Mesendoderm (in vitro differentiated cells): ENCODE measurements at regions not wholly inside any gene's neighbourhood (a gene's known extent, or its start where the extent isn't known, plus 50 kb on each side); places are given as distances from the start of the nearest gene placed in this dataset.

ENCODE experiments used
- DNase-seq: peaks from one replicate; pipeline ENCODE4 v3.0.0; 2013
- H2AK5ac ChIP-seq: 2 replicates; pipeline ENCODE4 v1.6.1; 2013; ENCODE audit warnings: low read length, inconsistent platforms
- H2BK120ac ChIP-seq: 2 replicates; pipeline ENCODE4 v1.6.1; 2013; ENCODE audit warnings: low read depth, mild to moderate bottlenecking, low read length, moderate library complexity, mixed read lengths
- H2BK15ac ChIP-seq: replicated peaks from 2 replicates; pipeline ENCODE4 v1.6.1; 2013; ENCODE audit warnings: low read depth, mild to moderate bottlenecking, moderate library complexity
- H2BK5ac ChIP-seq: 2 replicates; pipeline ENCODE4 v1.6.1; 2013; ENCODE audit warnings: low read length, inconsistent platforms
- H3K18ac ChIP-seq: 2 replicates; pipeline ENCODE4 v1.6.1; 2013; ENCODE audit warnings: mild to moderate bottlenecking, low read length, mixed read lengths
- H3K23ac ChIP-seq: one replicate; pipeline ENCODE4 v1.6.1; 2013; ENCODE audit warnings: low read length
- H3K27ac ChIP-seq: 2 replicates; pipeline ENCODE4 v1.5.1; 2013; ENCODE audit warnings: low read depth, mild to moderate bottlenecking, inconsistent platforms, low read length, moderate library complexity
- H3K27me3 ChIP-seq: 2 replicates; pipeline ENCODE4 v1.6.1; 2013; ENCODE audit warnings: low read length, control low read depth, mild to moderate bottlenecking, inconsistent platforms; ENCODE audit not compliant: insufficient read depth, poor library complexity
- H3K36me3 ChIP-seq: 2 replicates; pipeline ENCODE4 v1.6.1; 2013; ENCODE audit warnings: low read length, inconsistent platforms; ENCODE audit not compliant: control insufficient read depth, insufficient read depth
- H3K4ac ChIP-seq: one replicate; pipeline ENCODE4 v1.6.1; 2013; ENCODE audit warnings: low read depth, mild to moderate bottlenecking, low read length, moderate library complexity
- H3K4me1 ChIP-seq: 2 replicates; pipeline ENCODE4 v1.6.1; 2013; ENCODE audit warnings: low read depth, low read length, inconsistent platforms; ENCODE audit not compliant: control insufficient read depth
- H3K4me2 ChIP-seq: 2 replicates; pipeline ENCODE4 v1.6.1; 2013; ENCODE audit warnings: low read length
- H3K4me3 ChIP-seq: 2 replicates; pipeline ENCODE4 v1.5.1; 2013; ENCODE audit warnings: mild to moderate bottlenecking, low read length
- H3K56ac ChIP-seq: one replicate; pipeline ENCODE4 v1.6.1; 2013; ENCODE audit warnings: low read length
- H3K79me1 ChIP-seq: 2 replicates; pipeline ENCODE4 v1.6.1; 2013; ENCODE audit warnings: low read length, inconsistent platforms
- H3K79me2 ChIP-seq: 2 replicates; pipeline ENCODE4 v1.6.1; 2013; ENCODE audit warnings: mild to moderate bottlenecking, low read length; ENCODE audit not compliant: control insufficient read depth, insufficient read depth
- H3K9ac ChIP-seq: 2 replicates; pipeline ENCODE4 v1.6.1; 2013; ENCODE audit warnings: low read length, inconsistent platforms
- H4K5ac ChIP-seq: one replicate; pipeline ENCODE4 v1.6.1; 2013; ENCODE audit warnings: low read length
- H4K8ac ChIP-seq: one replicate; pipeline ENCODE4 v1.6.1; 2013; ENCODE audit warnings: low read depth, mild to moderate bottlenecking, control low read depth, low read length, moderate library complexity
- WGBS: extraction: QIAGEN DNeasy Blood & Tissue Kit; methylation state at CpG from one replicate; pipeline ENCODE4 v1.1.7; 2013; ENCODE audit warnings: low lambda C conversion rate, missing lambda C conversion rate; ENCODE audit not compliant: insufficient coverage; ENCODE audit errors: extremely low coverage; 5-methylcytosine and 5-hydroxymethylcytosine counted together

- H3K27ac ChIP-seq = no peak overlapping the region
- H2AK5ac ChIP-seq = no peak overlapping the region
- no peak overlapping the region for H3K4me2 ChIP-seq
- H3K4me3 ChIP-seq = no peak overlapping the region
- H4K5ac ChIP-seq = no peak overlapping the region
- H3K9ac ChIP-seq = no peak overlapping the region
- no peak overlapping the region for H3K4ac ChIP-seq
- no peak overlapping the region for H3K56ac ChIP-seq
- H3K23ac ChIP-seq = no peak overlapping the region
- no peaks in the 10 kb centered on the region for H3K36me3 ChIP-seq
- H3K79me2 ChIP-seq = no peaks in the 10 kb centered on the region
- WGBS = no CpG with 5 or more reads among the region's 2 CpGs
- H4K8ac ChIP-seq = no peak overlapping the region
- no peak overlapping the region for H2BK5ac ChIP-seq
- no peaks in the 10 kb centered on the region for H3K27me3 ChIP-seq
- peaks cover 7% of the 10 kb centered on the region for H3K4me1 ChIP-seq
- H2BK15ac ChIP-seq = no peak overlapping the region
- no peak overlapping the region for H3K18ac ChIP-seq
- H3K79me1 ChIP-seq = no peaks in the 10 kb centered on the region
- DNase-seq = no peak
- no peak overlapping the region for H2BK120ac ChIP-seq
Observed at GRCh38 chr15:62777671-62778070, 264.9 kb upstream of the TPM1 start.

GRCh38 chr15:62779036-62779770 lies 263.3 kb upstream of the TPM1 start:
- no peaks in the 10 kb centered on the region for H3K27me3 ChIP-seq
- H4K8ac ChIP-seq = no peak overlapping the region
- no peaks in the 10 kb centered on the region for H3K36me3 ChIP-seq
- H3K9ac ChIP-seq = no peak overlapping the region
- H2BK5ac ChIP-seq = no peak overlapping the region
- H3K56ac ChIP-seq = no peak overlapping the region
- no peak overlapping the region for H3K27ac ChIP-seq
- no peak overlapping the region for H2AK5ac ChIP-seq
- no peak overlapping the region for H2BK120ac ChIP-seq
- H3K79me1 ChIP-seq = no peaks in the 10 kb centered on the region
- WGBS = no CpG with 5 or more reads among the region's 8 CpGs
- no peak overlapping the region for H3K18ac ChIP-seq
- DNase-seq = no peak
- H3K4me2 ChIP-seq = no peak overlapping the region
- H4K5ac ChIP-seq = no peak overlapping the region
- H3K4me1 ChIP-seq = peaks cover 7% of the 10 kb centered on the region
- H3K4me3 ChIP-seq = no peak overlapping the region
- no peak overlapping the region for H2BK15ac ChIP-seq
- H3K79me2 ChIP-seq = no peaks in the 10 kb centered on the region
- H3K23ac ChIP-seq = no peak overlapping the region
- no peak overlapping the region for H3K4ac ChIP-seq

- H3K4me2 ChIP-seq = no peak overlapping the region
Observed at GRCh38 chr15:62779899-62780298, 262.6 kb upstream of the TPM1 start.

GRCh38 chr15:62781081-62781497 lies 261.5 kb upstream of the TPM1 start:
- H3K18ac ChIP-seq = no peak overlapping the region
- H3K56ac ChIP-seq = no peak overlapping the region
- H3K4me3 ChIP-seq = no peak overlapping the region
- H3K79me2 ChIP-seq = no peaks in the 10 kb centered on the region
- no peak overlapping the region for H2BK120ac ChIP-seq
- no peaks in the 10 kb centered on the region for H3K27me3 ChIP-seq
- H3K23ac ChIP-seq = no peak overlapping the region
- H3K27ac ChIP-seq = no peak overlapping the region
- H2BK5ac ChIP-seq = no peak overlapping the region
- no peaks in the 10 kb centered on the region for H3K79me1 ChIP-seq
- no peaks in the 10 kb centered on the region for H3K4me1 ChIP-seq
- H2BK15ac ChIP-seq = no peak overlapping the region
- H4K8ac ChIP-seq = no peak overlapping the region
- no peak overlapping the region for H4K5ac ChIP-seq
- H3K36me3 ChIP-seq = no peaks in the 10 kb centered on the region
- no peak overlapping the region for H3K4ac ChIP-seq
- H3K9ac ChIP-seq = no peak overlapping the region
- H2AK5ac ChIP-seq = no peak overlapping the region
- no peak for DNase-seq
- H3K4me2 ChIP-seq = no peak overlapping the region
- WGBS = no CpG with 5 or more reads among the region's 5 CpGs

More at GRCh38 chr15:62779899-62780298, 262.6 kb upstream of the TPM1 start:
- H3K4ac ChIP-seq = no peak overlapping the region
- peaks cover 7% of the 10 kb centered on the region for H3K4me1 ChIP-seq
- H3K79me1 ChIP-seq = no peaks in the 10 kb centered on the region
- H2AK5ac ChIP-seq = no peak overlapping the region
- H4K5ac ChIP-seq = no peak overlapping the region
- H3K56ac ChIP-seq = no peak overlapping the region
- no peak overlapping the region for H2BK120ac ChIP-seq
- no peak overlapping the region for H3K4me3 ChIP-seq
- no peak overlapping the region for H3K27ac ChIP-seq
- no peak overlapping the region for H3K23ac ChIP-seq
- H4K8ac ChIP-seq = no peak overlapping the region
- H3K79me2 ChIP-seq = no peaks in the 10 kb centered on the region
- H3K36me3 ChIP-seq = no peaks in the 10 kb centered on the region
- no CpG with 5 or more reads among the region's 3 CpGs for WGBS
- DNase-seq = no peak
- H3K18ac ChIP-seq = no peak overlapping the region
- no peak overlapping the region for H3K9ac ChIP-seq
- no peaks in the 10 kb centered on the region for H3K27me3 ChIP-seq
- H2BK5ac ChIP-seq = no peak overlapping the region
- H2BK15ac ChIP-seq = no peak overlapping the region

GRCh38 chr15:62782071-62782841 lies 260.3 kb upstream of the TPM1 start:
- WGBS = no CpG with 5 or more reads among the region's 11 CpGs
- Histone ChIP-seq H4K8ac (no peak overlapping the region), H3K27ac (no peak overlapping the region), H2BK15ac (no peak overlapping the region), H3K4me1 (no peaks in the 10 kb centered on the region), H3K79me2 (no peaks in the 10 kb centered on the region), H3K27me3 (no peaks in the 10 kb centered on the region), H3K36me3 (no peaks in the 10 kb centered on the region), H3K79me1 (no peaks in the 10 kb centered on the region), H2AK5ac (no peak overlapping the region), H2BK120ac (no peak overlapping the region), H3K4ac (no peak overlapping the region), H3K4me2 (no peak overlapping the region), H3K18ac (no peak overlapping the region), H4K5ac (no peak overlapping the region), H3K4me3 (no peak overlapping the region), H3K56ac (no peak overlapping the region), H3K9ac (no peak overlapping the region), H2BK5ac (no peak overlapping the region), H3K23ac (no peak overlapping the region)
- peak; percentile 80 for DNase-seq
